H1 (cell line): ENCODE measurements at regions not wholly inside any gene's neighbourhood (a gene's known extent, or its start where the extent isn't known, plus 50 kb on each side); places are given as distances from the start of the nearest gene placed in this dataset.

Source experiments
- CTCF ChIA-PET: fragments of 300-600 bp; sonication (Branson Sonifier 250); formaldehyde crosslinking; loops from one replicate; lab custom pipeline; 2021; ENCODE audit not compliant: partially characterized antibody; lab: Charles Lee
- POLR2A ChIA-PET: fragments of 300-600 bp; sonication (Branson Sonifier 250); formaldehyde crosslinking; loops from one replicate; lab custom pipeline; 2021; ENCODE audit warnings: inconsistent platforms; ENCODE audit not compliant: partially characterized antibody; lab: Charles Lee
- DNase-seq, 2 experiments: peaks; one replicate each; pipeline versions ENCODE4 v3.0.0 to v3.0.0-alpha.2; 2010 to 2022; ENCODE audit warnings: low spot score in 2 of 2, low read depth in 1 of 2, mixed read lengths in 1 of 2
- FAIRE-seq: peaks from 2 replicates; lab custom pipeline; 2011; peaks lifted over from hg19 to GRCh38; lab: Jason Lieb, UNC
- H2AFZ ChIP-seq: 2 replicates; pipeline ENCODE4 v1.8.1; 2012; ENCODE audit warnings: low read length, inconsistent platforms
- H2AK5ac ChIP-seq: 2 replicates; pipeline ENCODE4 v1.6.1; 2013; ENCODE audit warnings: low read depth, low read length
- H2BK120ac ChIP-seq: replicated peaks from 2 replicates; pipeline ENCODE3; 2013; ENCODE audit warnings: low read depth, low read length, inconsistent platforms
- H2BK12ac ChIP-seq: 2 replicates; pipeline ENCODE4 v1.6.1; 2013; ENCODE audit warnings: low read depth, low read length
- H2BK15ac ChIP-seq: 2 replicates; pipeline ENCODE4 v1.6.1; 2013; ENCODE audit warnings: low read length
- H2BK20ac ChIP-seq: 2 replicates; pipeline ENCODE4 v1.6.1; 2013; ENCODE audit warnings: low read length
- H2BK5ac ChIP-seq: 2 replicates; pipeline ENCODE4 v1.6.1; 2013; ENCODE audit warnings: low read depth, low read length
- H3K14ac ChIP-seq: 2 replicates; pipeline ENCODE4 v1.6.1; 2013; ENCODE audit warnings: inconsistent platforms; ENCODE audit not compliant: insufficient read length
- H3K18ac ChIP-seq: 2 replicates; pipeline ENCODE4 v1.6.1; 2013; ENCODE audit warnings: low read length; ENCODE audit errors: extremely low read depth
- H3K23ac ChIP-seq: 2 replicates; pipeline ENCODE4 v1.6.1; 2013; ENCODE audit warnings: inconsistent platforms; ENCODE audit not compliant: insufficient read length
- H3K23me2 ChIP-seq: 2 replicates; pipeline ENCODE4 v1.6.1; 2013; ENCODE audit warnings: low read depth, low read length
- H3K27ac ChIP-seq: 2 replicates; pipeline ENCODE4 v1.6.1; 2011; ENCODE audit warnings: low read depth, low read length, inconsistent platforms
- H3K27me3 ChIP-seq, 4 experiments: replicated peaks in 1 of 4; 1 replicate in 1 of 4; 2 replicates in 3 of 4; pipeline versions ENCODE4 v1.6.1 to v1.8.1; 2011 to 2013; ENCODE audit warnings: low read length in 3 of 4, mild to moderate bottlenecking in 3 of 4, inconsistent platforms in 2 of 4, mixed read lengths in 2 of 4, moderate library complexity in 1 of 4; ENCODE audit not compliant: control insufficient read depth in 3 of 4, insufficient read depth in 3 of 4; ENCODE audit errors: extremely low read depth in 1 of 4
- H3K36me3 ChIP-seq, 4 experiments: 2 replicates each; pipeline versions ENCODE4 v1.6.1 to v1.8.1; 2011 to 2013; ENCODE audit warnings: mild to moderate bottlenecking in 4 of 4, low read length in 3 of 4, moderate library complexity in 2 of 4, control low read depth in 1 of 4, inconsistent platforms in 1 of 4; ENCODE audit not compliant: insufficient read depth in 4 of 4, control insufficient read depth in 2 of 4
- H3K4ac ChIP-seq: replicated peaks from 2 replicates; pipeline ENCODE3; 2013; ENCODE audit warnings: low read length, low read depth, mixed read lengths, inconsistent platforms; ENCODE audit not compliant: insufficient read length
- H3K4me1 ChIP-seq, 4 experiments: replicated peaks in 1 of 4; 1 replicate in 1 of 4; 2 replicates in 3 of 4; pipeline versions ENCODE4 v1.6.1 to v1.8.1; 2011 to 2013; ENCODE audit warnings: low read length in 3 of 4, inconsistent platforms in 2 of 4, mixed read lengths in 1 of 4; ENCODE audit not compliant: insufficient read depth in 4 of 4, control insufficient read depth in 3 of 4
- H3K4me2 ChIP-seq, 2 experiments: 2 replicates each; pipeline versions ENCODE4 v1.6.1 to v1.8.1; 2011 to 2013; ENCODE audit warnings: low read depth in 2 of 2, low read length in 2 of 2, control low read depth in 1 of 2, inconsistent platforms in 1 of 2, mild to moderate bottlenecking in 1 of 2; ENCODE audit not compliant: insufficient read depth in 1 of 2
- H3K4me3 ChIP-seq, 4 experiments: fragments of 200-600, 300-600 bp in 1 of 4; sonication (generic), shearing (Covaris generic), sonication (Bioruptor Twin) in 1 of 4; 2 replicates each; pipeline versions ENCODE4 v1.5.1 to v1.8.1; 2011 to 2016; ENCODE audit warnings: low read length in 4 of 4, low read depth in 3 of 4, control low read depth in 2 of 4, inconsistent platforms in 2 of 4, mild to moderate bottlenecking in 2 of 4, mixed read lengths in 1 of 4, moderate library complexity in 1 of 4; ENCODE audit not compliant: insufficient read depth in 2 of 4; ENCODE audit errors: extremely low read depth in 1 of 4
- H3K56ac ChIP-seq: replicated peaks from 2 replicates; pipeline ENCODE3; 2013; ENCODE audit warnings: low read depth, mild to moderate bottlenecking, mixed read lengths, low read length, inconsistent platforms; ENCODE audit not compliant: insufficient read length
- H3K79me1 ChIP-seq: 2 replicates; pipeline ENCODE4 v1.6.1; 2013; ENCODE audit warnings: low read depth, low read length, control low read depth
- H3K79me2 ChIP-seq, 2 experiments: 2 replicates each; pipeline versions ENCODE4 v1.6.1 to v1.8.1; 2012 to 2013; ENCODE audit warnings: low read length in 2 of 2, mild to moderate bottlenecking in 2 of 2, inconsistent platforms in 1 of 2; ENCODE audit not compliant: insufficient read depth in 2 of 2, control insufficient read depth in 1 of 2
- H3K9ac ChIP-seq, 4 experiments: replicated peaks in 1 of 4; 1 replicate in 1 of 4; 2 replicates in 3 of 4; pipeline versions ENCODE4 v1.6.1 to v1.8.1; 2011 to 2013; ENCODE audit warnings: low read depth in 3 of 4, low read length in 3 of 4, control low read depth in 2 of 4, mild to moderate bottlenecking in 2 of 4, moderate library complexity in 2 of 4, inconsistent platforms in 1 of 4; ENCODE audit errors: extremely low read depth in 1 of 4
- H3K9me3 ChIP-seq, 2 experiments: 2 replicates each; pipeline versions ENCODE4 v1.6.1 to v1.8.1; 2012 to 2013; ENCODE audit warnings: mild to moderate bottlenecking in 2 of 2, moderate library complexity in 2 of 2, control low read depth in 1 of 2, inconsistent platforms in 1 of 2, low read depth in 1 of 2, low read length in 1 of 2, mixed read lengths in 1 of 2; ENCODE audit not compliant: insufficient read depth in 2 of 2
- H4K20me1 ChIP-seq, 2 experiments: replicated peaks in 1 of 2; 2 replicates each; pipeline versions ENCODE3 to v1.8.1; 2011 to 2013; ENCODE audit warnings: inconsistent platforms in 2 of 2, low read length in 2 of 2, mild to moderate bottlenecking in 1 of 2; ENCODE audit not compliant: insufficient read depth in 2 of 2, control insufficient read depth in 1 of 2
- H4K5ac ChIP-seq: 2 replicates; pipeline ENCODE4 v1.6.1; 2013; ENCODE audit warnings: low read length, low read depth, mixed read lengths, inconsistent platforms; ENCODE audit not compliant: insufficient read length
- H4K8ac ChIP-seq: 2 replicates; pipeline ENCODE4 v1.8.0; 2013; ENCODE audit warnings: mild to moderate bottlenecking, moderate library complexity, low read length, inconsistent platforms; ENCODE audit not compliant: insufficient read depth; ENCODE audit errors: extremely low read depth
- H4K91ac ChIP-seq: replicated peaks from 2 replicates; pipeline ENCODE3; 2013; ENCODE audit warnings: low read length, mixed read lengths, inconsistent platforms; ENCODE audit not compliant: insufficient read length
- BRCA1 ChIP-seq: IDR thresholded peaks from 2 replicates; pipeline ENCODE4 v1.6.1; 2012; ENCODE audit warnings: low read depth, low read length, improper control_type of control experiment
- EZH2 ChIP-seq: fragments of 200-600 bp; sonication (generic); IDR thresholded peaks from 2 replicates; pipeline ENCODE4 v1.7.1; 2012; ENCODE audit warnings: low read depth, mild to moderate bottlenecking, moderate library complexity, low read length, inconsistent platforms; ENCODE audit not compliant: severe bottlenecking
- KDM5A ChIP-seq: fragments of 200-600 bp; IDR thresholded peaks from 2 replicates; pipeline ENCODE4 v1.7.1; 2012; ENCODE audit warnings: mild to moderate bottlenecking, low read length, inconsistent platforms, mixed read lengths
- RBBP5 ChIP-seq: IDR thresholded peaks from 2 replicates; pipeline ENCODE4 v1.7.1; 2012; ENCODE audit warnings: low read depth, mild to moderate bottlenecking, inconsistent platforms, low read length, moderate library complexity, borderline replicate concordance
- WGBS, 2 experiments: shearing (Covaris generic) in 1 of 2; methylation state at CpG; one replicate each; pipeline versions ENCODE4 v1.1.6 to v1.1.7; 2013 to 2015; ENCODE audit warnings: low lambda C conversion rate in 2 of 2, mixed read lengths in 2 of 2, inconsistent platforms in 1 of 2, low coverage in 1 of 2, missing lambda C conversion rate in 1 of 2; ENCODE audit not compliant: insufficient replicate concordance in 2 of 2, insufficient coverage in 1 of 2, insufficient read length in 1 of 2; ENCODE audit errors: extremely low coverage in 1 of 2, missing lambda C conversion rate in 1 of 2; 5-methylcytosine and 5-hydroxymethylcytosine counted together

GRCh38 chr19:28898249-28898648 lies 314.7 kb downstream of the UQCRFS1 start:
- H3K23ac ChIP-seq, result no peak overlapping the region
- FAIRE-seq, result no peak
- H3K14ac ChIP-seq, result no peak overlapping the region
- peak overlapping the region; percentile 69; the same call in 1 of the 2 replicates for H2BK12ac ChIP-seq
- WGBS, 2 experiments, result 66% methylated on average over 5 of the region's 5 CpGs; no CpG with 5 or more reads in 1 of the 2 experiments
- no peak overlapping the region for H3K4me2 ChIP-seq
- POLR2A ChIA-PET, result interaction anchor here (0.6 kb wide), 1 partner anchor 32 kb away, joined by 4 read pairs; no protein-coding TSS in a partner anchor
- CTCF ChIA-PET, result interaction anchor here (0.7 kb wide), 1 partner anchor 295 kb away, joined by 3 read pairs; no protein-coding TSS in a partner anchor
- no peak for DNase-seq
- H3K4ac ChIP-seq, result no peak overlapping the region
- H4K5ac ChIP-seq, result no peak overlapping the region
- no peaks in the 10 kb centered on the region for H3K79me2 ChIP-seq
- H4K91ac ChIP-seq, result no peak overlapping the region
- no peak overlapping the region for H2BK5ac ChIP-seq
- no peaks in the 10 kb centered on the region for H3K9me3 ChIP-seq
- H3K79me1 ChIP-seq, result no peaks in the 10 kb centered on the region
- no peak overlapping the region for H3K4me3 ChIP-seq
- no peak overlapping the region for H3K9ac ChIP-seq
- H2AK5ac ChIP-seq, result no peak overlapping the region
- no peak overlapping the region for H2BK20ac ChIP-seq
- no peaks in the 10 kb centered on the region for H3K27me3 ChIP-seq
- H2BK120ac ChIP-seq, result no peak overlapping the region
- no peak overlapping the region for H2AFZ ChIP-seq
- H3K4me1 ChIP-seq, result peaks cover 0 to 4% (median 0%) of the 10 kb centered on the region in 4 experiments; a peak in 1 of 7 replicates
- H3K27ac ChIP-seq, result no peak overlapping the region
- no peak overlapping the region for H3K18ac ChIP-seq
- H3K36me3 ChIP-seq, result no peaks in the 10 kb centered on the region
- no peak overlapping the region for H3K56ac ChIP-seq
- no peak overlapping the region for H2BK15ac ChIP-seq
- TF ChIP-seq RBBP5, result no peak
- no peak for TF ChIP-seq KDM5A
- TF ChIP-seq EZH2, result no peak
- TF ChIP-seq BRCA1, result no peak
- H3K23me2 ChIP-seq, result no peaks in the 10 kb centered on the region
- no peak overlapping the region for H4K8ac ChIP-seq
- no peaks in the 10 kb centered on the region for H4K20me1 ChIP-seq
